ENCODE measurements at regions not wholly inside any gene's neighbourhood (a gene's known extent, or its start where the extent isn't known, plus 50 kb on each side); places are given as distances from the start of the nearest gene placed in this dataset.

GRCh38 chr10:131464789-131465188 is 153.3 kb upstream of the TCERG1L start:
- TF ChIP-seq, protein P1, sequence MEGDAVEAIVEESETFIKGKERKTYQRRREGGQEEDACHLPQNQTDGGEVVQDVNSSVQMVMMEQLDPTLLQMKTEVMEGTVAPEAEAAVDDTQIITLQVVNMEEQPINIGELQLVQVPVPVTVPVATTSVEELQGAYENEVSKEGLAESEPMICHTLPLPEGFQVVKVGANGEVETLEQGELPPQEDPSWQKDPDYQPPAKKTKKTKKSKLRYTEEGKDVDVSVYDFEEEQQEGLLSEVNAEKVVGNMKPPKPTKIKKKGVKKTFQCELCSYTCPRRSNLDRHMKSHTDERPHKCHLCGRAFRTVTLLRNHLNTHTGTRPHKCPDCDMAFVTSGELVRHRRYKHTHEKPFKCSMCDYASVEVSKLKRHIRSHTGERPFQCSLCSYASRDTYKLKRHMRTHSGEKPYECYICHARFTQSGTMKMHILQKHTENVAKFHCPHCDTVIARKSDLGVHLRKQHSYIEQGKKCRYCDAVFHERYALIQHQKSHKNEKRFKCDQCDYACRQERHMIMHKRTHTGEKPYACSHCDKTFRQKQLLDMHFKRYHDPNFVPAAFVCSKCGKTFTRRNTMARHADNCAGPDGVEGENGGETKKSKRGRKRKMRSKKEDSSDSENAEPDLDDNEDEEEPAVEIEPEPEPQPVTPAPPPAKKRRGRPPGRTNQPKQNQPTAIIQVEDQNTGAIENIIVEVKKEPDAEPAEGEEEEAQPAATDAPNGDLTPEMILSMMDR (IDR thresholded peaks at IDR 0.05), result no peak
- TF ChIP-seq POLR2A (IDR thresholded peaks at IDR 0.05) (no peak), POLR2AphosphoS5 (IDR thresholded peaks at IDR 0.05) (no peak)
